ENCODE measurements at regions not wholly inside any gene's neighbourhood (a gene's known extent, or its start where the extent isn't known, plus 50 kb on each side); places are given as distances from the start of the nearest gene placed in this dataset.
A peak's percentile ranks its signal among the peaks of the same experiment; 100 is the strongest.

DNA sequence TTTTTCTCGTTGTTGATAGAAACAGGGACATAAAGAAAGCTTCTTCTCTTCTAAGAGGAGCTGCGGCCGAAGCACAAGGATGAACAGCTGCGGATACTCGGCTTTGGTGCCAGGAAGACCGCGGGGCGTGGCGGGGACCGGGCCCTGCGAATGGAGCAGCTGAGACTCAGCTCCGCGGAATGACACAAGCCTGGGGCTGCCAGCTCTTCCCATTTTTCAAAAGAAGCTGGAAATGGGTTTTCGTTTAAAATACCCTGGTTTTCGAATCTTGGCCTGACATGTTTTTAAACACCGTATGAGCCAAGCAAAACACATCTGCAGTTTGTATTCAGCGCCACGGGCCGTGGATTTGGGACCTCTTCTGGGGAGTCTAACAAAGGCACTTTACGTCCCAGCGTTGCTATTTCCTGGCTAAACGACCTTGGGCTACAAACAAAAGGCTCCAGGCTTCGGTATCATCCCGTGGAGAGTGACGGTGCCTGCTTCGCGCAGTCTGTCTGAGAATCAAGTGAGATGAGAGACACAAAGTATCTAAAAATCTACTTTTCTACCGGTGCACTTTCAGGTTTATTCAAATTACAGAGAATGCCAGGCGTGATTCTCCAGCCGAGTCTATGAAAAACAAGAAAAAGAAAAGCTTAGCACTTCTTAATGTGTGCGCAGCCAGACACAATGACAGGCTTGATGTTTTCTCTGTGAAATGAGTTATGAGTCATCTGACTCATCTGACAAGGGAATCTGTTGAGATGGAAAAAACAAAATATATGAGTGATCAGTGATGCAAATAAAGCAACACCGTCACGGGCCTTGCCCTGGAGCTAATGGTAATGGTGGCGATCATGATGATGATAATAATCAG lies 114.0 kb upstream of the TMEM132D start:
- no peak overlapping the region for H3K4me3 ChIP-seq (ENCODE audit: low read length)

DNA sequence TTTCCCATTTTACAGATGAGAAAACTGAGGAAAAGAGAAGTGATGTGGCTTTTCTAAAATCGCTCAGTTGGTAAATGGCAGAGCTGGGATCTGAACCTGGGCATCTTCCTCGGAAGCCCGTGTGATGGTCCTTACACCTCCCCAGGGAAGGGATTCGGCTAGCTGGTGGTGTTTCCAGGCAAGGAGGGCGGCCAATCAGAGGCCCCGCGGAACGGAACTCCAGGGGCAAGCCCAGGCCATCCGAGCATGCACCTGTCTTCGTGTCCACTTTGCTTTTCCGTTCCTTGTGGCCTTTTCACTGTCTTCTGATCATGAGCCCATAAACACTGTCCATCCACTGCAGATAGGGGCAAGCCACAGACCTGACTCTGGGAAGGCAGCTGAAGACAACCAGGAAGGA lies 114.8 kb upstream of the TMEM132D start:
- Histone ChIP-seq H3K27me3 (ENCODE audit: insufficient read depth, low read depth, low read length) (no peaks in the 10 kb centered on the region), H3K9me2 (ENCODE audit: insufficient read depth, low read length) (no peaks in the 10 kb centered on the region), H3K27ac (ENCODE audit: low read length) (no peak overlapping the region), H2AFZ (ENCODE audit: low read depth, low read length) (no peak overlapping the region), H3K36me3 (ENCODE audit: insufficient read depth, low read length) (no peaks in the 10 kb centered on the region), H3K4me3 (ENCODE audit: low read length) (no peak overlapping the region), H4K20me1 (ENCODE audit: insufficient read depth) (no peaks in the 10 kb centered on the region), H3K4me2 (ENCODE audit: low read length) (no peak overlapping the region), H3K9ac (ENCODE audit: low read length) (no peak overlapping the region), H3K9me3 (ENCODE audit: low read length) (no peaks in the 10 kb centered on the region), H3K79me2 (replicated peaks; ENCODE audit: insufficient read depth, low read length) (no peaks in the 10 kb centered on the region), H3F3A (ENCODE audit: insufficient read depth, low read length, poor library complexity, severe bottlenecking) (no peaks in the 10 kb centered on the region)
- TF ChIP-seq MXI1 (conservative IDR thresholded peaks at IDR 0.05; ENCODE audit: poor library complexity, severe bottlenecking) (no peak), RAD21 (conservative IDR thresholded peaks at IDR 0.05) (no peak), EP300 (conservative IDR thresholded peaks at IDR 0.05; ENCODE audit: poor library complexity, severe bottlenecking) (no peak), REST (IDR thresholded peaks at IDR 0.05; ENCODE audit: borderline replicate concordance) (no peak)
- TF ChIP-seq, protein P1, sequence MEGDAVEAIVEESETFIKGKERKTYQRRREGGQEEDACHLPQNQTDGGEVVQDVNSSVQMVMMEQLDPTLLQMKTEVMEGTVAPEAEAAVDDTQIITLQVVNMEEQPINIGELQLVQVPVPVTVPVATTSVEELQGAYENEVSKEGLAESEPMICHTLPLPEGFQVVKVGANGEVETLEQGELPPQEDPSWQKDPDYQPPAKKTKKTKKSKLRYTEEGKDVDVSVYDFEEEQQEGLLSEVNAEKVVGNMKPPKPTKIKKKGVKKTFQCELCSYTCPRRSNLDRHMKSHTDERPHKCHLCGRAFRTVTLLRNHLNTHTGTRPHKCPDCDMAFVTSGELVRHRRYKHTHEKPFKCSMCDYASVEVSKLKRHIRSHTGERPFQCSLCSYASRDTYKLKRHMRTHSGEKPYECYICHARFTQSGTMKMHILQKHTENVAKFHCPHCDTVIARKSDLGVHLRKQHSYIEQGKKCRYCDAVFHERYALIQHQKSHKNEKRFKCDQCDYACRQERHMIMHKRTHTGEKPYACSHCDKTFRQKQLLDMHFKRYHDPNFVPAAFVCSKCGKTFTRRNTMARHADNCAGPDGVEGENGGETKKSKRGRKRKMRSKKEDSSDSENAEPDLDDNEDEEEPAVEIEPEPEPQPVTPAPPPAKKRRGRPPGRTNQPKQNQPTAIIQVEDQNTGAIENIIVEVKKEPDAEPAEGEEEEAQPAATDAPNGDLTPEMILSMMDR (IDR thresholded peaks at IDR 0.05; ENCODE audit: poor library complexity, severe bottlenecking): no peak

More for the DNA sequence above, 114.0 kb upstream of the TMEM132D start:
- Histone ChIP-seq H4K20me1 (ENCODE audit: insufficient read depth) (no peaks in the 10 kb centered on the region), H3K4me2 (ENCODE audit: low read length) (no peak overlapping the region), H3K9me2 (ENCODE audit: insufficient read depth, low read length) (no peaks in the 10 kb centered on the region), H3K27me3 (ENCODE audit: insufficient read depth, low read depth, low read length) (no peaks in the 10 kb centered on the region), H3F3A (ENCODE audit: insufficient read depth, low read length, poor library complexity, severe bottlenecking) (no peaks in the 10 kb centered on the region), H3K9me3 (ENCODE audit: low read length) (no peaks in the 10 kb centered on the region), H3K36me3 (ENCODE audit: insufficient read depth, low read length) (no peaks in the 10 kb centered on the region), H3K27ac (ENCODE audit: low read length) (peak overlapping the region; percentile 18), H3K79me2 (replicated peaks; ENCODE audit: insufficient read depth, low read length) (no peaks in the 10 kb centered on the region), H2AFZ (ENCODE audit: low read depth, low read length) (no peak overlapping the region), H3K9ac (ENCODE audit: low read length) (no peak overlapping the region)
- TF ChIP-seq, protein P1 (IDR thresholded peaks at IDR 0.05; ENCODE audit: poor library complexity, severe bottlenecking): no peak
- peak; percentile 26 for TF ChIP-seq POLR2AphosphoS5 (IDR thresholded peaks at IDR 0.05)

Measured in neural cell (in vitro differentiated cells).